ENCODE measurements at regions not wholly inside any gene's neighbourhood (a gene's known extent, or its start where the extent isn't known, plus 50 kb on each side); places are given as distances from the start of the nearest gene placed in this dataset.

DNA sequence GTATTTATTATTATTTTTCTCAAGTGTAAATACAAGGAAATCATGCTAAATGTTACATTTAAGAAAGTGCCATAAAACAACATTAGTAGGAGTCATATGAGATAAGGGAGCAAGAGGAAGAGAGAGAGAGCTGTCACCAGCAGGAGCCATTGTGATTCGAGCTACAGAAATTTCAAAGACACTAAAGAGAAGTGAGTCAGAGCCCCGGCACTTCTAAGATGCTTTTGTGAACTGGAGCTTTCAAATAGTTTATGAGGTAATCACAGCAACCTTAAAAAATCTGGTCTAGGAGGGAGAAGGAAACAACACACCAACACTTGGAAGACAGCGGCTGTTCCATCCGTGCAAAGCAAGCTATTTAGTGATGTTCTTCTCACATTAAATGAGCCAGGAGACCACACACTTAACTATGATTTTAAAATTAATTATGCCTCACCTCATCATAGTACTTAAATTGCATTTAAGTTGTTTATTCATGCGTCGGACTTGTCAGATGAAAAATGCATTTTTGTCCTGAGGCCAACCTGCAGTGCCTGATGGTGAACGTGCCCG is 382.7 kb upstream of the SALL3 start:
- Histone ChIP-seq H3K27me3 (no peaks in the 10 kb centered on the region), H3K27ac (no peak overlapping the region), H3K4me1 (no peaks in the 10 kb centered on the region), H3K36me3 (no peaks in the 10 kb centered on the region), H3K4me3 (no peak overlapping the region), H3K9me3 (no peaks in the 10 kb centered on the region)
- no peak for TF ChIP-seq CTCF (IDR thresholded peaks at IDR 0.05)
- no peak for DNase-seq
- intact Hi-C loops (cut with DNase I; ENCODE audit: low total_unique reads) = no loop called here

GRCh38 chr18:78601349-78601748 is 378.3 kb upstream of the SALL3 start:
- Histone ChIP-seq H3K27me3 (no peaks in the 10 kb centered on the region), H3K27ac (no peak overlapping the region), H3K4me1 (no peaks in the 10 kb centered on the region), H3K9me3 (no peaks in the 10 kb centered on the region), H3K4me3 (no peak overlapping the region), H3K36me3 (no peaks in the 10 kb centered on the region)
- DNase-seq = no peak
- intact Hi-C loops (cut with DNase I; ENCODE audit: low total_unique reads) = no loop called here
- no peak for TF ChIP-seq CTCF (IDR thresholded peaks at IDR 0.05)

- DNase-seq = no peak
- no peaks in the 10 kb centered on the region for H3K9me3 ChIP-seq
- no peaks in the 10 kb centered on the region for H3K36me3 ChIP-seq
- no peak for TF ChIP-seq CTCF (IDR thresholded peaks at IDR 0.05)
- intact Hi-C loops (cut with DNase I; ENCODE audit: low total_unique reads) = no loop called here
- H3K27me3 ChIP-seq = no peaks in the 10 kb centered on the region
- no peaks in the 10 kb centered on the region for H3K4me1 ChIP-seq
- H3K4me3 ChIP-seq = no peak overlapping the region
- H3K27ac ChIP-seq = no peak overlapping the region
These were observed 377.7 kb upstream of the SALL3 start for GRCh38 chr18:78601923-78602322.

DNA sequence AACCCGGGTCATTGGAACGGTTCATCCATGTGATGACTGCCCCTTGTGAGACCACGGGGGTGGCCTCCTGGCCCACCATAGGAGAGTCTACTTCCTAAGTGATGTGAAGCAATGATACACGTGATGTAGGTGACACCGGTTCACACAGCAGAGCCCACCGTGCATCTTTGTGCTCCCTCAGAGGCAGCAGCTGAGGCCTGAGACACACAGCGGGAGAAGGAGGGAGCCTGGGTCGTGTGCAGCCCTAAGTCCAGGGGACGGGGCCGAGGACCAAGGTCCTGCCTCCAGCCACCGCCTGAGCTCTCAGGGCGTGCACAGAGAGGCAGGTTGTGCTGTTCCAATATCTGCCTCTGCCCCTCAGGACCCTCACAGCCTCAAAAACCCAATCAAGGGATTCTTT is 377.2 kb upstream of the SALL3 start:
- Histone ChIP-seq H3K4me3 (no peak overlapping the region), H3K4me1 (no peaks in the 10 kb centered on the region), H3K27ac (no peak overlapping the region), H3K36me3 (no peaks in the 10 kb centered on the region), H3K9me3 (no peaks in the 10 kb centered on the region), H3K27me3 (no peaks in the 10 kb centered on the region)
- no peak for DNase-seq
- intact Hi-C loops (cut with DNase I; ENCODE audit: low total_unique reads) = no loop called here
- no peak for TF ChIP-seq CTCF (IDR thresholded peaks at IDR 0.05)

DNA sequence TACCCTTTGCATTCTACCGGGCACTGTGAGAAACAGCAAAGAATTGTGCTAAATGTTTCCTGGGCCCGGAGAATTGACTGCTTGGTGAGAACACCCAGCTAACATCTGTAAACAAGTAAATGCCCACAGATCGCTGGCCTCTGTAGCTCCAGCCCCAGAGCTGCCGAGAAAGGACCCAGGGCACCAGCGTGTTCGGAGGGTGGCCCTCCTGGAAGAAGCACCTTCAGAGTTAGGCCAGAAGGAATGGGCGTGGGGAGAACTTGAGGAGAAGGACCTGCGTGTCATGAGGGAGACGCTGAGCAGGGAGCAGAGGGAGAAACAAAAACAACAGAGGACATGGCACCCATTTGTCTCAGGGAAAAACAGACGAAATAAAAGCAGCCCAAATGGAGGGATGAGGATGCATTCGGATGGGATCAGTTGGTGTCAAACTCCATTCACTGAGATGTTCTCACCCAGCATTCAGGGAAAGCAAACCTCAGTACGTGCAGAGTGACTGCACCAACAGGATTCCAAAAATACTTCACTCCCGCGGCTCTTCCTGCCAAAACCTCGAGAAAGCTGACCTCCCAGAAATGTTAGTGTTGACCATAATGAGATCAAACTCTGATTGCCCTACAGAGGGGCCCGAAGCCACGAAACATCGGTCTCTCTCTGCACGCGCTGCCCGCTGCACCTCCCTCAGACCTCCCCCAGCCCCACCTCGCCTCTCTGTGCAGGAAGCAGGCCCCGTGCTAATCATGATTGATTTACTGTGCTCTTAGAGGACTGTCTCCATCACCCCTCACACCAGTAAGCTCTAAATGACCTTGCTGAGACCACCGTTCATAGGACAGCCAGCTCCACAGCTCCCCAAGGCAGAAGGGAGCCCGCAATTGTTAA is 376.3 kb upstream of the SALL3 start:
- intact Hi-C loops (cut with DNase I; ENCODE audit: low total_unique reads) = no loop called here
- H3K4me1 ChIP-seq = no peaks in the 10 kb centered on the region
- TF ChIP-seq CTCF (IDR thresholded peaks at IDR 0.05) = no peak
- H3K9me3 ChIP-seq = no peaks in the 10 kb centered on the region
- no peaks in the 10 kb centered on the region for H3K36me3 ChIP-seq
- no peak overlapping the region for H3K4me3 ChIP-seq
- peaks cover 0 to 4% of the 10 kb centered on the region in 2 donors for H3K27me3 ChIP-seq
- DNase-seq = no peak
- no peak overlapping the region for H3K27ac ChIP-seq
